SK-N-SH treated with all-trans-retinoic acid at 6 μM for 48 hours (cell line): ENCODE measurements at regions not wholly inside any gene's neighbourhood (a gene's known extent, or its start where the extent isn't known, plus 50 kb on each side); places are given as distances from the start of the nearest gene placed in this dataset.

Experiments used
- ATAC-seq: fragments of 200-7000 bp; cut with Tn5 transposase; 3 replicates; pipeline ENCODE4 v1.9.1; 2020; ENCODE audit warnings: mild to moderate bottlenecking, moderate library complexity
- ARNTL ChIP-seq: fragments of 450-650 bp; formaldehyde crosslinking; IDR thresholded peaks from 2 replicates; pipeline ENCODE4 v1.5.0; 2020; ENCODE audit warnings: low read depth, mild to moderate bottlenecking, moderate library complexity, borderline replicate concordance
- BACH2 ChIP-seq: fragments of 250-450 bp; sonication (Bioruptor Pico); IDR thresholded peaks from 2 replicates; pipeline ENCODE4 v1.9.0; 2021; ENCODE audit warnings: mild to moderate bottlenecking, borderline replicate concordance
- CREB5 ChIP-seq: fragments of 250-450 bp; sonication (Bioruptor Pico); IDR thresholded peaks from 2 replicates; pipeline ENCODE4 v1.5.1; 2020; ENCODE audit warnings: low read depth, mild to moderate bottlenecking, moderate library complexity
- CSDC2 ChIP-seq: fragments of 250-450 bp; sonication (Bioruptor Pico); IDR thresholded peaks from 2 replicates; pipeline ENCODE4 v1.5.0; 2020; ENCODE audit warnings: mild to moderate bottlenecking, moderate library complexity
- CSRNP3 ChIP-seq: fragments of 250-450 bp; sonication (Bioruptor Pico); IDR thresholded peaks from 2 replicates; pipeline ENCODE4 v1.5.1; 2021; ENCODE audit warnings: mild to moderate bottlenecking, moderate library complexity
- ESRRG ChIP-seq: fragments of 250-450 bp; sonication (Bioruptor Pico); IDR thresholded peaks from 2 replicates; pipeline ENCODE4 v1.6.1; 2021; ENCODE audit warnings: mild to moderate bottlenecking
- GLIS3 ChIP-seq: fragments of 250-450 bp; sonication (Bioruptor Pico); IDR thresholded peaks from 2 replicates; pipeline ENCODE4 v1.5.0; 2020; ENCODE audit warnings: mild to moderate bottlenecking, moderate library complexity
- ISL1 ChIP-seq: fragments of 250-450 bp; sonication (Bioruptor Pico); IDR thresholded peaks from 2 replicates; pipeline ENCODE4 v2.1.2; 2022; ENCODE audit warnings: mild to moderate bottlenecking, moderate library complexity
- OSR1 ChIP-seq: fragments of 250-450 bp; sonication (Bioruptor Pico); IDR thresholded peaks from 2 replicates; pipeline ENCODE4 v1.8.0; 2022; ENCODE audit warnings: moderate library complexity, mild to moderate bottlenecking, inconsistent platforms
- PATZ1 ChIP-seq: fragments of 250-450 bp; sonication (Bioruptor Pico); IDR thresholded peaks from 2 replicates; pipeline ENCODE4 v1.8.0; 2020; ENCODE audit warnings: mild to moderate bottlenecking, moderate library complexity, borderline replicate concordance
- POU6F1 ChIP-seq: fragments of 250-450 bp; sonication (Bioruptor Pico); IDR thresholded peaks from 2 replicates; pipeline ENCODE4 v1.8.0; 2021; ENCODE audit warnings: low read depth, mild to moderate bottlenecking, moderate library complexity, borderline replicate concordance
- PPARA ChIP-seq: fragments of 250-450 bp; sonication (Bioruptor Pico); IDR thresholded peaks from 2 replicates; pipeline ENCODE4 v1.5.0; 2020; ENCODE audit warnings: mild to moderate bottlenecking, borderline replicate concordance
- RARB ChIP-seq: fragments of 250-450 bp; sonication (Bioruptor Pico); IDR thresholded peaks from 2 replicates; pipeline ENCODE4 v1.8.0; 2021; ENCODE audit warnings: mild to moderate bottlenecking, moderate library complexity
- SNAI2 ChIP-seq: fragments of 250-450 bp; sonication (Bioruptor Pico); IDR thresholded peaks from 2 replicates; pipeline ENCODE4 v1.5.0; 2020; ENCODE audit warnings: mild to moderate bottlenecking, moderate library complexity
- TCF4 ChIP-seq: fragments of 250-450 bp; sonication (Bioruptor Pico); IDR thresholded peaks from 2 replicates; pipeline ENCODE4 v1.8.0; 2021; ENCODE audit warnings: mild to moderate bottlenecking, moderate library complexity, borderline replicate concordance
- TOX ChIP-seq: fragments of 250-450 bp; sonication (Bioruptor Pico); IDR thresholded peaks from 2 replicates; pipeline ENCODE4 v1.8.0; 2021; ENCODE audit warnings: mild to moderate bottlenecking, moderate library complexity, borderline replicate concordance
- ZC3H10 ChIP-seq: fragments of 250-450 bp; sonication (Bioruptor Pico); IDR thresholded peaks from 2 replicates; pipeline ENCODE4 v1.5.1; 2021; ENCODE audit warnings: mild to moderate bottlenecking, moderate library complexity
- ZFP3 ChIP-seq: fragments of 250-450 bp; sonication (Bioruptor Pico); IDR thresholded peaks from 2 replicates; pipeline ENCODE4 v1.5.0; 2020; ENCODE audit warnings: mild to moderate bottlenecking, moderate library complexity
- ZFP30 ChIP-seq: fragments of 450-650 bp; formaldehyde crosslinking; IDR thresholded peaks from 2 replicates; pipeline ENCODE4 v1.5.0; 2022; ENCODE audit warnings: mild to moderate bottlenecking, moderate library complexity
- ZNF565 ChIP-seq: fragments of 450-650 bp; formaldehyde crosslinking; conservative IDR thresholded peaks from 2 replicates; pipeline ENCODE4 v1.5.0; 2020; ENCODE audit warnings: low read depth, mild to moderate bottlenecking, moderate library complexity
- ZNF70 ChIP-seq: fragments of 450-650 bp; formaldehyde crosslinking; IDR thresholded peaks from 2 replicates; pipeline ENCODE4 v1.5.0; 2020; ENCODE audit warnings: mild to moderate bottlenecking, moderate library complexity
- ZNF8 ChIP-seq: fragments of 450-650 bp; formaldehyde crosslinking; IDR thresholded peaks from 2 replicates; pipeline ENCODE4 v1.5.0; 2020; ENCODE audit warnings: mild to moderate bottlenecking, moderate library complexity

- ATAC-seq, result no peak; the same call in 2 of the 3 replicates
- no peak for TF ChIP-seq BACH2
- TF ChIP-seq CREB5 (CRISPR knock-in tag), result no peak
- TF ChIP-seq ZC3H10 (CRISPR knock-in tag), result no peak
- TF ChIP-seq TOX (CRISPR knock-in tag), result no peak
- TF ChIP-seq ZFP30, result no peak
- no peak for TF ChIP-seq RARB
- no peak for TF ChIP-seq TCF4 (CRISPR knock-in tag)
- TF ChIP-seq ZNF565, result no peak
- TF ChIP-seq ZNF70 (CRISPR knock-in tag), result no peak
- TF ChIP-seq ISL1 (CRISPR knock-in tag), result no peak
- TF ChIP-seq CSDC2 (CRISPR knock-in tag), result no peak
- no peak for TF ChIP-seq PPARA
- TF ChIP-seq OSR1 (CRISPR knock-in tag), result no peak
- no peak for TF ChIP-seq POU6F1 (CRISPR knock-in tag)
These were observed 194.4 kb upstream of the PRSS1 start for GRCh38 chr7:142554560-142555532.

GRCh38 chr7:142553216-142553615, 196.1 kb upstream of the PRSS1 start:
- peak; percentile 26 for ATAC-seq

GRCh38 chr7:142548978-142549377, 200.3 kb upstream of the PRSS1 start:
- ATAC-seq, result 0 out of 3 replicates have a peak, but pooled peaks have one; percentile 24
- TF ChIP-seq ZNF565 (no peak), POU6F1 (CRISPR knock-in tag) (no peak), ZNF8 (CRISPR knock-in tag) (no peak), ARNTL (CRISPR knock-in tag) (no peak), PPARA (no peak), SNAI2 (CRISPR knock-in tag) (no peak), ZFP30 (no peak), TCF4 (CRISPR knock-in tag) (no peak), TOX (CRISPR knock-in tag) (no peak), ESRRG (CRISPR knock-in tag) (no peak), ZC3H10 (CRISPR knock-in tag) (no peak), GLIS3 (CRISPR knock-in tag) (no peak), ZFP3 (CRISPR knock-in tag) (no peak), PATZ1 (CRISPR knock-in tag) (no peak), CSRNP3 (CRISPR knock-in tag) (no peak), CREB5 (CRISPR knock-in tag) (no peak), ISL1 (CRISPR knock-in tag) (no peak), RARB (no peak)

More at GRCh38 chr7:142553216-142553615, 196.1 kb upstream of the PRSS1 start:
- no peak for TF ChIP-seq CSDC2 (CRISPR knock-in tag)
